Activated naive CD8-positive, alpha-beta T cell (primary cell): ENCODE measurements at regions not wholly inside any gene's neighbourhood (a gene's known extent, or its start where the extent isn't known, plus 50 kb on each side); places are given as distances from the start of the nearest gene placed in this dataset.
"Not testable (repeated sequence)": the region's sequence is repeated elsewhere in the genome, so short reads cannot be mapped to it uniquely, and the experiment has no call there.

ENCODE experiments used
- H3K27ac Mint-ChIP-seq: one replicate; pipeline ENCODE4 v1.8.0; 2021; ENCODE audit warnings: mixed read lengths
- H3K27me3 Mint-ChIP-seq: one replicate; pipeline ENCODE4 v1.8.0; 2021; ENCODE audit warnings: mixed read lengths
- H3K36me3 Mint-ChIP-seq: one replicate; pipeline ENCODE4 v1.8.0; 2021; ENCODE audit warnings: mixed read lengths
- H3K4me1 Mint-ChIP-seq: one replicate; pipeline ENCODE4 v1.8.0; 2021; ENCODE audit warnings: low read depth, mixed read lengths
- H3K4me3 Mint-ChIP-seq: one replicate; pipeline ENCODE4 v1.8.0; 2021; ENCODE audit warnings: mild to moderate bottlenecking, mixed read lengths
- H3K9me3 Mint-ChIP-seq: one replicate; pipeline ENCODE4 v1.8.0; 2021; ENCODE audit warnings: low read depth, mixed read lengths

DNA sequence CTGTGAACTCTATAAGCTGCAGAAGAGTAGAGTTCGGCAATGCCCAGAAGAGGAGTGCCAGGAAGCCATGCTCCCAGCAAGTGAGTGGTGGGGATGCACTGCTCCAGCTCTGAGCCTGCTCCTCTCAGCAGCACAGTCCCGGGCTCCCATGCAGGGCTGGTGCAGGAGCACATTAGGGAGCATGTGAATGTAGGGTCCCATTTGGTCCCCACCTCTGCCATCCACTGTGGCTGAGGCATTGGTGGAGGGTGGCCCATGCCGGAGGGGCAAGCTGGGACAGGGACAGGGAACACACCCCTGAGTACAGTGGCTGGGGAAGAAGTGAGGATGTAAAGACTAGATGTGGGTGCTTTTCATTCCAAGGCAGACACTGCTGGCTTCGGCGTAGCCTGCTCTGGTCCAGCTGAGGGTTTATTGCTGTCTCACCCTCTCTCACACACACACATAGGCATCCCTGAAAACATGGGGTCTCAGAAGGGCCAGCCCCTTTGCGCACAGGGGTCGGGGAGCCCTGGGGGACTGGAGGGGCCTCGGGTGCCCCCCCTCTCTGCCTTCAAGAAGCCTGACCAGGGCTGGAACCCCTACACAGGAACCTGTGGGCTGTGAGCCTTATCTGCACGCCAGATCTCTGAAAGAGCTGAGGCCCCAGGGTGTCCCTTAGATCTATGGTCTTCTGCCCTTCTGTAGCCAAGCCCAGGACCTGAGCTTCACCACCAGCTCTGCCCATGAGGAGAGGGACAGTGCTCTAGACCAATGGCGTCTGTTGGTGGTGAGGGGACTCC lies 341.0 kb downstream of the TCERG1L start:
- Mint-ChIP-seq H3K9me3 (no peaks in the 10 kb centered on the region), H3K4me3 (no peak overlapping the region), H3K27me3 (no peaks in the 10 kb centered on the region), H3K4me1 (no peaks in the 10 kb centered on the region), H3K36me3 (no peaks in the 10 kb centered on the region), H3K27ac (no peak overlapping the region)

GRCh38 chr10:130971123-130971435 lies 340.4 kb downstream of the TCERG1L start:
- Mint-ChIP-seq H3K27me3 (no peaks in the 10 kb centered on the region), H3K9me3 (no peaks in the 10 kb centered on the region), H3K36me3 (no peaks in the 10 kb centered on the region), H3K27ac (no peak overlapping the region), H3K4me3 (no peak overlapping the region), H3K4me1 (no peaks in the 10 kb centered on the region)

GRCh38 chr10:130973127-130973839 lies 338.2 kb downstream of the TCERG1L start:
- no peak overlapping the region for H3K4me3 Mint-ChIP-seq
- H3K36me3 Mint-ChIP-seq, result no peaks in the 10 kb centered on the region
- H3K27me3 Mint-ChIP-seq, result no peaks in the 10 kb centered on the region
- H3K4me1 Mint-ChIP-seq, result no peaks in the 10 kb centered on the region
- H3K9me3 Mint-ChIP-seq, result no peaks in the 10 kb centered on the region
- H3K27ac Mint-ChIP-seq, result no peak overlapping the region

GRCh38 chr10:130974166-130974565 lies 337.4 kb downstream of the TCERG1L start:
- H3K4me3 Mint-ChIP-seq, result no peak overlapping the region
- no peaks in the 10 kb centered on the region for H3K27me3 Mint-ChIP-seq
- H3K4me1 Mint-ChIP-seq, result no peaks in the 10 kb centered on the region
- H3K9me3 Mint-ChIP-seq, result no peaks in the 10 kb centered on the region
- no peak overlapping the region for H3K27ac Mint-ChIP-seq
- no peaks in the 10 kb centered on the region for H3K36me3 Mint-ChIP-seq

GRCh38 chr10:130975351-130975750 lies 336.2 kb downstream of the TCERG1L start:
- H3K27ac Mint-ChIP-seq, H3K4me3 Mint-ChIP-seq, H3K36me3 Mint-ChIP-seq, H3K9me3 Mint-ChIP-seq, H3K4me1 Mint-ChIP-seq, H3K27me3 Mint-ChIP-seq: not testable (repeated sequence)

DNA sequence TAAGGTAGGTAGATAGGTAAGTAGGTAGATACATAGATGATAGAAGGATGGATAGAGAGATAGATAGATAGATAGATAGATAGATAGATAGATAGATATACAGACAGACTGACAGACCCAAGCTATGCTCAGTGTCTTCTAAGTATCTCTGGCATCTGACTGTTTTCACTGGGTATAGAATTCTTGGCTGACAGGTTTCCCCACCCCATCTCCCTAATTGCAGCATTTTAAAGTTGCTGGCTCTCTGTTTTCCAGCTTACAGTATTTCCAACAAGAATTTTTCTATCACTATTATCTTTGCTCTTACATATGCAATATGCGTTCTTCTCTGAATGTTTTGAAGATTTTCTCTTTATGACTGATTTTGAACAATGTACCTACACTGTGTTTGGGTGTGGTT lies 328.7 kb downstream of the TCERG1L start:
- no peak overlapping the region for H3K4me3 Mint-ChIP-seq
- H3K36me3 Mint-ChIP-seq, result no peaks in the 10 kb centered on the region
- no peaks in the 10 kb centered on the region for H3K27me3 Mint-ChIP-seq
- no peak overlapping the region for H3K27ac Mint-ChIP-seq
- no peaks in the 10 kb centered on the region for H3K4me1 Mint-ChIP-seq
- no peaks in the 10 kb centered on the region for H3K9me3 Mint-ChIP-seq

- Mint-ChIP-seq H3K36me3 (no peaks in the 10 kb centered on the region), H3K9me3 (no peaks in the 10 kb centered on the region), H3K27me3 (no peaks in the 10 kb centered on the region), H3K4me3 (no peak overlapping the region), H3K27ac (no peak overlapping the region), H3K4me1 (no peaks in the 10 kb centered on the region)
Measured at GRCh38 chr10:130983749-130984148, 327.8 kb downstream of the TCERG1L start.

DNA sequence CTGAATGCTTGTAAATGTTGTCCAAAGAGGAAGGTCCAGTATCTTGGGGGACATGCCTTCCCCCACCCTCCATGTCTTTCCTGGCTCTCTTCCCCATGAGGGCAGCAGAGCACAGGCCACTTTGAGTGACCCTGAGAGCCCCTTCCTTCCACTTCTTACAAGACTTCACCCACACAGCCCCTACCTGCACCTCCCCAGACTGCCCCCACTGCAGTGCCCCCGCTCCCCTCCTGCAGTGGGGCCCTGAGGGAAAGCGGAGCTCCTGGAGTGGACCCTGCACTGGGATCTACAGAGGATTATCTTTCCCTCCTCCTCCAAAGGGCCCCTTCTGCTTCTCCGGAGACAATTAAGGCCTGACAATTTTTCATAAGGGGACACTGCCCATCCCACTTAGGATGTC lies 326.8 kb downstream of the TCERG1L start:
- H3K4me1 Mint-ChIP-seq, result no peaks in the 10 kb centered on the region
- no peaks in the 10 kb centered on the region for H3K36me3 Mint-ChIP-seq
- H3K27ac Mint-ChIP-seq, result no peak overlapping the region
- no peaks in the 10 kb centered on the region for H3K9me3 Mint-ChIP-seq
- no peak overlapping the region for H3K4me3 Mint-ChIP-seq
- H3K27me3 Mint-ChIP-seq, result no peaks in the 10 kb centered on the region

- no peak overlapping the region for H3K27ac Mint-ChIP-seq
- H3K4me1 Mint-ChIP-seq, result no peaks in the 10 kb centered on the region
- H3K9me3 Mint-ChIP-seq, result no peaks in the 10 kb centered on the region
- no peak overlapping the region for H3K4me3 Mint-ChIP-seq
- H3K36me3 Mint-ChIP-seq, result no peaks in the 10 kb centered on the region
- no peaks in the 10 kb centered on the region for H3K27me3 Mint-ChIP-seq
Measured at GRCh38 chr10:130985158-130985753, 326.3 kb downstream of the TCERG1L start.

DNA sequence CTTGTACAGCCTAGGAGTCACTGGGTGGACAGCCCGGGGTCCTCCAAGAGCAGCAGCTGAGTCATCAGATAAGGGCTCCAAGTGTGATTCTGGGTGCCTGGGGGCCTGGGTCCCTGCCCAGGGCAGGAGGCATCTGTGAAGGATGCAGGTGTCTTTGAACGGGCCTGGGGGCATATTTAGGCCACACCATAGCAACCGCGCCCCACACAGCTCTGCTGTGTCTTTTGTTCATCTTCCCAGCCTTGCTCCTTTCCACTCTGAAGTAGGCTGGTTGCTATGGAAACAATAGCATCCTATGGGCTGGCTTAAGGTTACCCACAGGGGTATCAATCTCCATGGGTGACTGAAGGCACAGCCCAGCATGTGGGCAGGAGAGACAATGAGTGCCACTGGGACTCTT lies 324.7 kb downstream of the TCERG1L start:
- Mint-ChIP-seq H3K27ac (no peak overlapping the region), H3K27me3 (no peaks in the 10 kb centered on the region), H3K4me3 (no peak overlapping the region), H3K4me1 (no peaks in the 10 kb centered on the region), H3K36me3 (no peaks in the 10 kb centered on the region), H3K9me3 (no peaks in the 10 kb centered on the region)

DNA sequence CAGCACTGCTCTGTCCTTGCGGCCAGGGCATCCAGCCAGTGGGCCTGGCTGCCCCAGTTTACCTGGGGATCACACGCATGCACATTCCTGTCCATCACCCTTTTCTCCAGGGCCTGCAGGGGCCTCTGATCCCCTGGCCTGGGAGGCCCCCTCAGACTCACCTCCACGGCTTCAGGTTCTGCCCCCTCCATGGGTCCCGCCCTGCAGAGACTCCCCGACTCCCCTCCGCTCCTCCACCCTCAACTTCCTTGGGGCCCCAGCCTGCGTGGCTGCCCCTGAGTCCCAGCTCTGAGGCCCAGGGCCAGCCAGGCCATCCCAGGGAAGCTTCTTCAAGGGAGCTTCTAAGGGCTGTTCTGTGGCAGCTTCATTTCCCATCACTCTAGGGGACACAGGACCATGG lies 324.1 kb downstream of the TCERG1L start:
- Mint-ChIP-seq H3K4me3 (no peak overlapping the region), H3K9me3 (no peaks in the 10 kb centered on the region), H3K27ac (no peak overlapping the region), H3K36me3 (no peaks in the 10 kb centered on the region), H3K4me1 (no peaks in the 10 kb centered on the region), H3K27me3 (no peaks in the 10 kb centered on the region)

GRCh38 chr10:130989670-130990232 lies 321.8 kb downstream of the TCERG1L start:
- Mint-ChIP-seq H3K4me3 (no peak overlapping the region), H3K27me3 (no peaks in the 10 kb centered on the region), H3K27ac (no peak overlapping the region), H3K36me3 (no peaks in the 10 kb centered on the region), H3K4me1 (no peaks in the 10 kb centered on the region), H3K9me3 (no peaks in the 10 kb centered on the region)

DNA sequence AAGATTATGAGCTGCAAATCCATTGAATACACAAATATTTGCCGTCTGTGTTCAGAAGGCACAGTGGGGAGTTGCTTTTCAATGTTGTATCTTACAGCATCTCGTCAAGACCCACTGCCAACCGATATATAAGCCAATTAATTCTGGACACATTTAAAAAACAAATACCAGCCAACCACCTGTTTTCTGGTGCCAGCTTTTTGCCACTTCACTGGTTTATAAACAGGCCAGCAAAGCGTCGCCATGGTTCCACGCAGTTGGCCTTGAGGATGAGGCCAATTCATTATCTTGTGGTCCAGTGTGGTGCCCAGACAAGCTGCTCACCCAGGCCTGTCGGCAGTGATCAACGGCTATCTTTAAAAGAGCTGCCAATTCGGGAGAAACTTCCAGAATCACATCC lies 321.0 kb downstream of the TCERG1L start:
- Mint-ChIP-seq H3K27ac (no peak overlapping the region), H3K36me3 (no peaks in the 10 kb centered on the region), H3K4me3 (no peak overlapping the region), H3K27me3 (no peaks in the 10 kb centered on the region), H3K9me3 (no peaks in the 10 kb centered on the region), H3K4me1 (no peaks in the 10 kb centered on the region)

DNA sequence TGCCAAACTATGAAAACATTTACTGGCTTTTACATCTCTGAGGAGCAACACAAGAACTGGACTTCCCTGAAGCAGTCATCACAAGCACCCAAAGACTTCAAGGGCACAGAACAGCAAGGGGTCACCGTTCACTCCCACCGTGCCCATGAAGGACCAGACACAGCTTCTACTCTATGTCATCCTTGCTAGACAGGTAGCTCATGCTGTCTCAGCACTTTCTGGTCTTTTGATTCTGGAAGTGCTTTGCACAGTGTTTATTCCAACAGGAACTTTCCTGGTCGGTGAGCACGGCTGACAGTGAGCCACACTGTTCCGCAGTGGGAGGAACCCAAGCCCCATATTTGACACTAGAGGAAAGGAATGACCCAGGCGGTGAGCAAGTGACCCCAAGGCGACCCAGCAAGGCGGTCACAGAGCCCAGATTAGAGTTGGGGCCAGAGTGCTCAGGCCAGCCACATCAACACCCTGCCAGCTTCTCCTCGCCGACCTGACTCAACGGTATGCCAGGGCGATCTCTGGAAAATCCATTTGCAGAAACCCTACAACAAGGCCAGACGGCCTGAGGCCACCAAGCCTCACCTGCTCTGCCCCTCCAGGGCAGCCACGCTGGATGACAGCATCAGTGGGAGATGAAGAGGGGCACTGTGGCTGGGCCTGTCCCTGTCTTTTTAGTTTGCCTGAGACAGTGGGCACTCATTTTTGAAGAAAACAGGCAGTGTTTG lies 318.6 kb downstream of the TCERG1L start:
- no peaks in the 10 kb centered on the region for H3K4me1 Mint-ChIP-seq
- H3K27ac Mint-ChIP-seq, result no peak overlapping the region
- no peaks in the 10 kb centered on the region for H3K9me3 Mint-ChIP-seq
- H3K4me3 Mint-ChIP-seq, result no peak overlapping the region
- peaks cover 3% of the 10 kb centered on the region for H3K27me3 Mint-ChIP-seq
- no peaks in the 10 kb centered on the region for H3K36me3 Mint-ChIP-seq

GRCh38 chr10:130993612-130994011 lies 317.9 kb downstream of the TCERG1L start:
- Mint-ChIP-seq H3K27me3 (peaks cover 3% of the 10 kb centered on the region), H3K4me3 (no peak overlapping the region), H3K27ac (no peak overlapping the region), H3K4me1 (no peaks in the 10 kb centered on the region), H3K36me3 (no peaks in the 10 kb centered on the region), H3K9me3 (no peaks in the 10 kb centered on the region)
